GM23338 (cell line): ENCODE measurements at regions not wholly inside any gene's neighbourhood (a gene's known extent, or its start where the extent isn't known, plus 50 kb on each side); places are given as distances from the start of the nearest gene placed in this dataset.

Experiments
- ATAC-seq: fragments of 200-7000 bp; cut with Tn5 transposase; 3 replicates; pipeline ENCODE4 v1.9.1; 2020
- DNase-seq: peaks from one replicate; pipeline ENCODE4 v3.0.0-alpha.2; 2015; ENCODE audit warnings: low spot score
- H2AFZ ChIP-seq: fragments of 200-600 bp; sonication (generic); 2 replicates; pipeline ENCODE4 v1.8.0; 2016; ENCODE audit warnings: antibody characterized with exemption, mild to moderate bottlenecking, moderate library complexity
- H3F3A ChIP-seq: fragments of 200-600 bp; sonication (generic); replicated peaks from 2 replicates; pipeline ENCODE4 v1.8.0; 2017; ENCODE audit warnings: antibody characterized with exemption, mixed run types, low read depth
- H3K27ac ChIP-seq: fragments of 200-600 bp; sonication (generic); 2 replicates; pipeline ENCODE4 v1.6.1; 2016; ENCODE audit warnings: low read depth
- H3K27me3 ChIP-seq: fragments of 200-600 bp; sonication (generic); 2 replicates; pipeline ENCODE4 v1.8.0; 2016; ENCODE audit warnings: mild to moderate bottlenecking, mixed run types, moderate library complexity; ENCODE audit not compliant: insufficient read depth
- H3K36me3 ChIP-seq: fragments of 200-600 bp; sonication (generic); 2 replicates; pipeline ENCODE4 v1.8.0; 2016; ENCODE audit warnings: mild to moderate bottlenecking; ENCODE audit not compliant: insufficient read depth
- H3K4me1 ChIP-seq: fragments of 200-600 bp; sonication (generic); 2 replicates; pipeline ENCODE4 v1.8.0; 2016; ENCODE audit warnings: mild to moderate bottlenecking, moderate library complexity; ENCODE audit not compliant: insufficient read depth
- H3K4me2 ChIP-seq: fragments of 200-600 bp; sonication (generic); 2 replicates; pipeline ENCODE4 v1.7.1; 2017; ENCODE audit warnings: mixed run types
- H3K4me3 ChIP-seq: fragments of 200-600 bp; sonication (generic); 2 replicates; pipeline ENCODE4 v1.6.1; 2016; ENCODE audit warnings: mixed run types
- H3K79me2 ChIP-seq: fragments of 200-600 bp; sonication (generic); replicated peaks from 2 replicates; pipeline ENCODE4 v1.8.0; 2017; ENCODE audit warnings: mild to moderate bottlenecking; ENCODE audit not compliant: insufficient read depth
- H3K9me2 ChIP-seq: fragments of 200-600 bp; sonication (generic); 2 replicates; pipeline ENCODE4 v1.8.0; 2017; ENCODE audit not compliant: insufficient read depth
- H4K20me1 ChIP-seq: fragments of 200-600 bp; sonication (generic); replicated peaks from 2 replicates; pipeline ENCODE4 v1.8.0; 2017; ENCODE audit warnings: mild to moderate bottlenecking; ENCODE audit not compliant: insufficient read depth
- H3K27ac Mint-ChIP-seq: 2 replicates; pipeline ENCODE4 v1.8.0; 2020; ENCODE audit warnings: inconsistent platforms, mild to moderate bottlenecking, moderate library complexity, mixed read lengths
- H3K27me3 Mint-ChIP-seq: 3 replicates; pipeline ENCODE4 v1.8.0; 2022; ENCODE audit warnings: low read depth, mild to moderate bottlenecking, moderate library complexity, mixed read lengths, inconsistent platforms; ENCODE audit not compliant: insufficient read depth, poor library complexity
- H3K36me3 Mint-ChIP-seq: 3 replicates; pipeline ENCODE4 v1.8.0; 2021; ENCODE audit warnings: low read depth, mild to moderate bottlenecking, inconsistent platforms, moderate library complexity, mixed read lengths
- H3K4me1 Mint-ChIP-seq: 3 replicates; pipeline ENCODE4 v1.8.0; 2020; ENCODE audit warnings: mild to moderate bottlenecking, inconsistent platforms, mixed read lengths
- H3K4me3 Mint-ChIP-seq: 3 replicates; pipeline ENCODE4 v1.8.0; 2021; ENCODE audit warnings: moderate library complexity, mild to moderate bottlenecking, inconsistent platforms, mixed read lengths
- H3K9me3 Mint-ChIP-seq: 3 replicates; pipeline ENCODE4 v1.8.0; 2020; ENCODE audit warnings: moderate library complexity, mild to moderate bottlenecking, inconsistent platforms, mixed read lengths
- CREB1 ChIP-seq: fragments of 250-450 bp; sonication (Bioruptor Pico); IDR thresholded peaks from 2 replicates; pipeline ENCODE4 v1.5.0; 2020; ENCODE audit warnings: low read depth, mild to moderate bottlenecking, moderate library complexity
- CTCF ChIP-seq, 2 experiments: fragments of 200-600 bp in 1 of 2; sonication (generic) in 1 of 2; conservative IDR thresholded peaks; 2 replicates each; pipeline versions ENCODE4 v1.5.1 to v1.6.1; 2016 to 2017; ENCODE audit warnings: antibody characterized with exemption in 2 of 2, low read depth in 2 of 2, mild to moderate bottlenecking in 2 of 2, moderate library complexity in 1 of 2
- ETS1 ChIP-seq: IDR thresholded peaks from 2 replicates; pipeline ENCODE4 v1.6.1; 2016; ENCODE audit warnings: antibody characterized with exemption
- EZH2 ChIP-seq: fragments of 200-600 bp; sonication (generic); IDR thresholded peaks from one replicate; pipeline ENCODE4 v1.8.0; 2017; ENCODE audit warnings: antibody characterized with exemption, mild to moderate bottlenecking, low read depth; ENCODE audit not compliant: unreplicated experiment
- EZH2phosphoT487 ChIP-seq: fragments of 200-600 bp; sonication (generic); IDR thresholded peaks from one replicate; pipeline ENCODE4 v1.8.1; 2018; ENCODE audit warnings: antibody characterized with exemption; ENCODE audit not compliant: unreplicated experiment
- JUNB ChIP-seq: IDR thresholded peaks from one replicate; pipeline ENCODE4 v1.6.1; 2016; ENCODE audit warnings: antibody characterized with exemption; ENCODE audit not compliant: unreplicated experiment
- POLR2AphosphoS5 ChIP-seq: IDR thresholded peaks from 2 replicates; pipeline ENCODE4 v1.6.1; 2016; ENCODE audit warnings: antibody characterized with exemption, low read depth
- REST ChIP-seq: IDR thresholded peaks from one replicate; pipeline ENCODE4 v1.6.1; 2018; ENCODE audit warnings: antibody characterized with exemption; ENCODE audit not compliant: unreplicated experiment
- ZNF114 ChIP-seq: fragments of 250-450 bp; sonication (Bioruptor Pico); IDR thresholded peaks from 2 replicates; pipeline ENCODE4 v1.5.0; 2020; ENCODE audit warnings: mild to moderate bottlenecking, moderate library complexity
- ZNF331 ChIP-seq: fragments of 250-450 bp; sonication (Bioruptor Pico); IDR thresholded peaks from 2 replicates; pipeline ENCODE4 v1.5.0; 2020; ENCODE audit warnings: low read depth, mild to moderate bottlenecking, moderate library complexity

GRCh38 chr13:24097667-24098066, 62.9 kb upstream of the SPATA13 start:
- no peaks in the 10 kb centered on the region for H3K9me2 ChIP-seq
- Mint-ChIP-seq H3K9me3 (no peaks in the 10 kb centered on the region; the same call in 2 of the 3 replicates), H3K27ac (peak overlapping the region; percentile 66), H3K36me3 (no peaks in the 10 kb centered on the region), H3K27me3 (peaks cover 4% of the 10 kb centered on the region), H3K4me1 (peaks cover 24% of the 10 kb centered on the region), H3K4me3 (no peak overlapping the region)
- H3K4me2 ChIP-seq, result no peak overlapping the region
- peak overlapping the region; percentile 79 for H2AFZ ChIP-seq
- DNase-seq, result no peak
- H3K4me1 ChIP-seq, result peaks cover 9% of the 10 kb centered on the region
- no peak for TF ChIP-seq CREB1
- TF ChIP-seq JUNB, result no peak
- TF ChIP-seq EZH2, result no peak
- no peak for TF ChIP-seq CTCF (conservative IDR thresholded peaks at IDR 0.05; ENCODE audit: low read depth in 2 of 2)
- TF ChIP-seq ZNF331 (CRISPR knock-in tag), result no peak
- TF ChIP-seq REST, result no peak
- no peak for TF ChIP-seq ZNF114 (CRISPR knock-in tag)
- no peak overlapping the region for H3K4me3 ChIP-seq
- no peaks in the 10 kb centered on the region for H3K36me3 ChIP-seq
- no peaks in the 10 kb centered on the region for H3K27me3 ChIP-seq
- no peaks in the 10 kb centered on the region for H4K20me1 ChIP-seq
- ATAC-seq, result no peak
- H3F3A ChIP-seq, result no peaks in the 10 kb centered on the region
- H3K27ac ChIP-seq, result 0 out of 2 replicates have a peak overlapping the region, but pooled peaks have one; percentile 12
- no peaks in the 10 kb centered on the region for H3K79me2 ChIP-seq

GRCh38 chr13:24099490-24099889, 61.0 kb upstream of the SPATA13 start:
- Mint-ChIP-seq H3K27me3 (peaks cover 4% of the 10 kb centered on the region), H3K27ac (no peak overlapping the region), H3K9me3 (no peaks in the 10 kb centered on the region), H3K4me1 (peaks cover 19% of the 10 kb centered on the region), H3K4me3 (no peak overlapping the region), H3K36me3 (no peaks in the 10 kb centered on the region)
- Histone ChIP-seq H4K20me1 (no peaks in the 10 kb centered on the region), H3K27me3 (no peaks in the 10 kb centered on the region), H3K4me2 (no peak overlapping the region), H3F3A (no peaks in the 10 kb centered on the region), H3K27ac (no peak overlapping the region), H3K9me2 (no peaks in the 10 kb centered on the region), H3K79me2 (no peaks in the 10 kb centered on the region), H3K4me3 (no peak overlapping the region), H2AFZ (no peak overlapping the region), H3K36me3 (no peaks in the 10 kb centered on the region), H3K4me1 (peaks cover 5% of the 10 kb centered on the region; the same call in 1 of the 2 replicates)
- DNase-seq, result no peak
- ATAC-seq, result no peak
- TF ChIP-seq POLR2AphosphoS5 (no peak), EZH2 (no peak), CREB1 (no peak), ZNF331 (CRISPR knock-in tag) (no peak), REST (no peak), EZH2phosphoT487 (no peak), ETS1 (no peak), ZNF114 (CRISPR knock-in tag) (no peak)
